ENCODE measurements at regions not wholly inside any gene's neighbourhood (a gene's known extent, or its start where the extent isn't known, plus 50 kb on each side); places are given as distances from the start of the nearest gene placed in this dataset.
"Not testable (repeated sequence)": the region's sequence is repeated elsewhere in the genome, so short reads cannot be mapped to it uniquely, and the experiment has no call there.

DNA sequence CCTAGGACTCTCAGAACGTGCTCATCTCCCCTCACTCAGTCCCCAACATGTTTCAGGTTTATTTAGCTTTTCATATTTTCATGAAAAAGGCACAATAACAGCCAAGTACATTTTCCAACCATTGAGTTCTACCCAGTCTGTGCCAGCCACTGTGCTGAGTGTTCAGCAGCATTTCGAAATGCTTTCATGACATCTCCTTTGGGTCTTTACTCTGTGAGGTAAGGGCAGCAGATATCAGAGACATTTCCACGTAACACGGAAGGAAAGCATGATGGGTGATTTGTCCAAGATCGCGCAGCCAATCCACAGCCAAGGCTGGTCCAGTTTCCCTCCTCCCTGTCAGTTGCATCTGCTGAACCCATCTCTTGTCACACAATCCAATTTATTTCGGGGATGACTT is 192.6 kb upstream of the IRF2BP2 start:
- H3K27me3 ChIP-seq (ENCODE audit: control insufficient read depth in 1 of 2, insufficient read depth in 2 of 2, low read length in 2 of 2); CTCF ChIA-PET (ENCODE audit: low intra/inter-chr PET ratio, low total read pairs); DNase-seq (ENCODE audit: low spot score); H3K4me2 ChIP-seq (ENCODE audit: low read depth, low read length); BruUV-seq (replicated peaks); H4K20me1 ChIP-seq (ENCODE audit: insufficient read depth, low read length); H3K9me3 ChIP-seq (ENCODE audit: low read length); ATAC-seq; H2AFZ ChIP-seq (ENCODE audit: low read length); H3K4me3 ChIP-seq (replicated peaks in 1 of 3; ENCODE audit: insufficient read depth in 1 of 3, low read depth in 2 of 3, low read length in 3 of 3); POLR2A ChIA-PET; intact Hi-C loops (cut with micrococcal nuclease; ENCODE audit: unreplicated experiment); H3K36me3 ChIP-seq (replicated peaks in 1 of 2; ENCODE audit: control insufficient read depth in 1 of 2, insufficient read depth in 2 of 2, low read length in 2 of 2); H3K9ac ChIP-seq (ENCODE audit: insufficient read depth, low read depth, low read length); H3K27ac ChIP-seq (ENCODE audit: extremely low read length, insufficient read depth, low read length); H3K79me2 ChIP-seq (ENCODE audit: insufficient read depth, low read length); FAIRE-seq; in situ Hi-C loops (cut with HindIII; ENCODE audit: extremely low pct_ligation_motif_present, low pct_unique_long_range_greater_than_20kb): not testable (repeated sequence)
- 94% methylated on average over 7 of the region's 7 CpGs for WGBS (ENCODE audit: low lambda C conversion rate)
- 0 out of 2 replicates have a peak, but pooled peaks cover 12% of the 10 kb centered on the region for H3K4me1 ChIP-seq (ENCODE audit: insufficient read depth, low read length)

DNA sequence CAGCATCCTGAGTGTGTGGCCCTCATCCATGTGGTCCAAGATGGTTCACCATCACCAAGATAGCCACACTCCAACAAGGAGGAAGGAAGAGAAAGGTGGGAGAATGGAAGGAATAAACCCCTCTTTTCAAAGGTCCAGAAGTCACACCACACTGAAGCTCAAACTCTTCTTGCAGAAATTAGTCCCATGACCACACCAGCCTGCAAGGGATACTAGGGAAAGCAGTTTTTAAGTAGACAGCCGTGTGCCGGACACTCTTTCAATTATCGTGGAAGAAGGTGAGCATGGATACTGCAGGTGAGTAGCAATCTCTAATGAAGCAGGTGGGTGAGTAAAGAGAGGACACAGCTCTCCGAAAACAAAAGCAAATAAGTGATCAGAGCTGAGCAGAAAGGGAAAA is 191.7 kb upstream of the IRF2BP2 start:
- POLR2A ChIA-PET; in situ Hi-C loops (cut with HindIII; ENCODE audit: extremely low pct_ligation_motif_present, low pct_unique_long_range_greater_than_20kb); FAIRE-seq; H3K4me3 ChIP-seq (replicated peaks in 1 of 3; ENCODE audit: insufficient read depth in 1 of 3, low read depth in 2 of 3, low read length in 3 of 3); CTCF ChIA-PET (ENCODE audit: low intra/inter-chr PET ratio, low total read pairs); BruUV-seq (replicated peaks); DNase-seq (ENCODE audit: low spot score); H4K20me1 ChIP-seq (ENCODE audit: insufficient read depth, low read length); H3K27me3 ChIP-seq (ENCODE audit: control insufficient read depth in 1 of 2, insufficient read depth in 2 of 2, low read length in 2 of 2); H3K9ac ChIP-seq (ENCODE audit: insufficient read depth, low read depth, low read length); H3K79me2 ChIP-seq (ENCODE audit: insufficient read depth, low read length); H2AFZ ChIP-seq (ENCODE audit: low read length); H3K27ac ChIP-seq (ENCODE audit: extremely low read length, insufficient read depth, low read length); H3K9me3 ChIP-seq (ENCODE audit: low read length); H3K36me3 ChIP-seq (replicated peaks in 1 of 2; ENCODE audit: control insufficient read depth in 1 of 2, insufficient read depth in 2 of 2, low read length in 2 of 2); intact Hi-C loops (cut with micrococcal nuclease; ENCODE audit: unreplicated experiment); H3K4me2 ChIP-seq (ENCODE audit: low read depth, low read length); ATAC-seq: not testable (repeated sequence)
- WGBS (ENCODE audit: low lambda C conversion rate), result 77% methylated on average over 4 of the region's 4 CpGs
- 0 out of 2 replicates have a peak, but pooled peaks cover 12% of the 10 kb centered on the region for H3K4me1 ChIP-seq (ENCODE audit: insufficient read depth, low read length)

DNA sequence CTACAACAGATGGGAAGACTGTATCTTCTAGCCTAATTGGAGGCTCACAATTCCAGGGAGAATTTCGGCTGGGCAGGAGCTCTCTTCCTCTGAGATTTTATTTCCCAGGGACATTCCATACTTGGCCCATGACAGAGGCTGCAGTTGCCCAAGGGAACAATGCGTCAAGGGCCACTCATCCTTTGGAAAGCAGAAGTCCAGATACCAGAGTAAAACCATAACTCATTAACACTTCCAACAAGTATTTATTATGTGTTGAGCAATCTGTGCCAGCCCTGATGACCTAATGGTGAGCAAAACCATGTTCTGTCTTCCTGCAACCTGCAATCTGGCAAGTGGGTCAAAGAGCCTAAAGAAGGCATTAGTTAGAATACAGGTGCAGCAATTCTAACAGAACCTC is 191.2 kb upstream of the IRF2BP2 start:
- H3K9me3 ChIP-seq (ENCODE audit: low read length); H4K20me1 ChIP-seq (ENCODE audit: insufficient read depth, low read length); DNase-seq (ENCODE audit: low spot score); BruUV-seq (replicated peaks); FAIRE-seq; H3K4me3 ChIP-seq (replicated peaks in 1 of 3; ENCODE audit: insufficient read depth in 1 of 3, low read depth in 2 of 3, low read length in 3 of 3); CTCF ChIA-PET (ENCODE audit: low intra/inter-chr PET ratio, low total read pairs); in situ Hi-C loops (cut with HindIII; ENCODE audit: extremely low pct_ligation_motif_present, low pct_unique_long_range_greater_than_20kb); intact Hi-C loops (cut with micrococcal nuclease; ENCODE audit: unreplicated experiment); H3K27me3 ChIP-seq (ENCODE audit: control insufficient read depth in 1 of 2, insufficient read depth in 2 of 2, low read length in 2 of 2); H2AFZ ChIP-seq (ENCODE audit: low read length); H3K9ac ChIP-seq (ENCODE audit: insufficient read depth, low read depth, low read length); H3K4me2 ChIP-seq (ENCODE audit: low read depth, low read length); H3K79me2 ChIP-seq (ENCODE audit: insufficient read depth, low read length); H3K36me3 ChIP-seq (replicated peaks in 1 of 2; ENCODE audit: control insufficient read depth in 1 of 2, insufficient read depth in 2 of 2, low read length in 2 of 2); H3K27ac ChIP-seq (ENCODE audit: extremely low read length, insufficient read depth, low read length); ATAC-seq; POLR2A ChIA-PET: not testable (repeated sequence)
- H3K4me1 ChIP-seq (ENCODE audit: insufficient read depth, low read length), result 0 out of 2 replicates have a peak, but pooled peaks cover 12% of the 10 kb centered on the region
- no CpG with 5 or more reads among the region's 2 CpGs for WGBS (ENCODE audit: low lambda C conversion rate)

DNA sequence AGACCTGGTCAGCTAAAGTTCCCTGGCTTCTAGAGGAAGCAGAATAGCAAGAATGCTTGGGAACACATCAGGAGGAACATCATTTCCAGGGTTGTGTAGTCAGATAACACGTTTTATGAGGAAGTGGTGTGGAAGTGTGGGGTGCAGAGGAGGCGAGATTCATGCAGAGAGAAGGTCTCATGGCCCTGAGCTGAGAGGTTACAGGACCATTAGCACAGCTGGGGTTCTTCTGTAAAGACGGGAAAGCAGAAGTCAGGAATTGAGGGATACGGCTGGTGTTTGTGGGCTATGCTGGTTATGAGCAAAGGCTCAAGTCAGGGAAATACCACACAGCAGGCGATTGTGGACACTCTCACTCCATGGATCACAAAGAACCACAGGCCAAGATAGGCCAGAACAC is 190.6 kb upstream of the IRF2BP2 start:
- FAIRE-seq; BruUV-seq (replicated peaks); H3K4me3 ChIP-seq (replicated peaks in 1 of 3; ENCODE audit: insufficient read depth in 1 of 3, low read depth in 2 of 3, low read length in 3 of 3); CTCF ChIA-PET (ENCODE audit: low intra/inter-chr PET ratio, low total read pairs); ATAC-seq; H3K9ac ChIP-seq (ENCODE audit: insufficient read depth, low read depth, low read length); intact Hi-C loops (cut with micrococcal nuclease; ENCODE audit: unreplicated experiment); H3K36me3 ChIP-seq (replicated peaks in 1 of 2; ENCODE audit: control insufficient read depth in 1 of 2, insufficient read depth in 2 of 2, low read length in 2 of 2); in situ Hi-C loops (cut with HindIII; ENCODE audit: extremely low pct_ligation_motif_present, low pct_unique_long_range_greater_than_20kb); H3K9me3 ChIP-seq (ENCODE audit: low read length); POLR2A ChIA-PET; H3K27me3 ChIP-seq (ENCODE audit: control insufficient read depth in 1 of 2, insufficient read depth in 2 of 2, low read length in 2 of 2); H3K4me2 ChIP-seq (ENCODE audit: low read depth, low read length); H3K79me2 ChIP-seq (ENCODE audit: insufficient read depth, low read length); H4K20me1 ChIP-seq (ENCODE audit: insufficient read depth, low read length); DNase-seq (ENCODE audit: low spot score); H2AFZ ChIP-seq (ENCODE audit: low read length); H3K27ac ChIP-seq (ENCODE audit: extremely low read length, insufficient read depth, low read length): not testable (repeated sequence)
- 97% methylated on average over 4 of the region's 5 CpGs for WGBS (ENCODE audit: low lambda C conversion rate)
- H3K4me1 ChIP-seq (ENCODE audit: insufficient read depth, low read length), result 0 out of 2 replicates have a peak, but pooled peaks cover 12% of the 10 kb centered on the region
